ENCODE measurements at regions not wholly inside any gene's neighbourhood (a gene's known extent, or its start where the extent isn't known, plus 50 kb on each side); places are given as distances from the start of the nearest gene placed in this dataset.

GRCh38 chr3:193905541-193906396, 230.2 kb upstream of the HES1 start:
- Histone ChIP-seq H3K27me3 (no peaks in the 10 kb centered on the region), H3K36me3 (ENCODE audit: low read depth, missing control alignments) (no peaks in the 10 kb centered on the region), H3K4me3 (no peak overlapping the region), H3K9me3 (no peaks in the 10 kb centered on the region), H3K4me1 (peaks cover 5% of the 10 kb centered on the region), H3K27ac (no peak overlapping the region)
- no peak for TF ChIP-seq CTCF (IDR thresholded peaks at IDR 0.05)
- TF ChIP-seq POLR2A (IDR thresholded peaks at IDR 0.05): no peak
- 66 to 75% methylated on average over 14 of the region's 14 CpGs for WGBS, 2 donors
- intact Hi-C loops (cut with DNase I; ENCODE audit: low total_unique reads): no loop called here
- DNase-seq: no peak

GRCh38 chr3:193906849-193907410, 229.0 kb upstream of the HES1 start:
- intact Hi-C loops (cut with DNase I; ENCODE audit: low total_unique reads): no loop called here
- Histone ChIP-seq H3K9me3 (no peaks in the 10 kb centered on the region), H3K36me3 (ENCODE audit: low read depth, missing control alignments) (no peaks in the 10 kb centered on the region), H3K4me1 (peaks cover 11% of the 10 kb centered on the region), H3K4me3 (no peak overlapping the region), H3K27me3 (no peaks in the 10 kb centered on the region), H3K27ac (no peak overlapping the region)
- no peak for TF ChIP-seq CTCF (IDR thresholded peaks at IDR 0.05)
- TF ChIP-seq POLR2A (IDR thresholded peaks at IDR 0.05): no peak
- DNase-seq: no peak
- 90 to 99% methylated on average over 2 of the region's 2 CpGs for WGBS, 2 donors

- TF ChIP-seq CTCF (IDR thresholded peaks at IDR 0.05) (no peak), POLR2A (IDR thresholded peaks at IDR 0.05) (no peak)
- Histone ChIP-seq H3K27ac (no peak overlapping the region), H3K9me3 (no peaks in the 10 kb centered on the region), H3K27me3 (no peaks in the 10 kb centered on the region), H3K36me3 (ENCODE audit: low read depth, missing control alignments) (no peaks in the 10 kb centered on the region), H3K4me1 (peaks cover 11% of the 10 kb centered on the region), H3K4me3 (no peak overlapping the region)
- DNase-seq: no peak
- intact Hi-C loops (cut with DNase I; ENCODE audit: low total_unique reads): no loop called here
- 92 to 96% methylated on average over 1 of the region's 1 CpG for WGBS, 2 donors
Observed at GRCh38 chr3:193908181-193908744, 227.7 kb upstream of the HES1 start.

- 80 to 91% methylated on average over 2 of the region's 2 CpGs for WGBS, 2 donors
- H3K27me3 ChIP-seq: no peaks in the 10 kb centered on the region
Observed at GRCh38 chr3:193909387-193909786, 226.6 kb upstream of the HES1 start.

More at GRCh38 chr3:193909387-193909786, 226.6 kb upstream of the HES1 start:
- H3K27ac ChIP-seq: no peak overlapping the region
- H3K9me3 ChIP-seq: no peaks in the 10 kb centered on the region
- no peak overlapping the region for H3K4me3 ChIP-seq
- TF ChIP-seq CTCF (IDR thresholded peaks at IDR 0.05) (no peak), POLR2A (IDR thresholded peaks at IDR 0.05) (no peak)
- no peaks in the 10 kb centered on the region for H3K36me3 ChIP-seq (ENCODE audit: low read depth, missing control alignments)
- peaks cover 11% of the 10 kb centered on the region for H3K4me1 ChIP-seq
- intact Hi-C loops (cut with DNase I; ENCODE audit: low total_unique reads): no loop called here
- no peak for DNase-seq
